Small intestine (tissue), 7 donors: ENCODE measurements at regions not wholly inside any gene's neighbourhood (a gene's known extent, or its start where the extent isn't known, plus 50 kb on each side); places are given as distances from the start of the nearest gene placed in this dataset.
"Not testable (repeated sequence)": the region's sequence is repeated elsewhere in the genome, so short reads cannot be mapped to it uniquely, and the experiment has no call there.

Source experiments
- DNase-seq, 2 donors: peaks; one replicate each; pipeline versions ENCODE4 v3.0.0 to v3.0.0-alpha.2; 2013
- FAIRE-seq: peaks from 2 replicates; lab custom pipeline; 2012; peaks lifted over from hg19 to GRCh38; lab: Jason Lieb, UNC
- H3K27ac ChIP-seq, 3 donors: one replicate each; pipeline ENCODE4 v1.5.1; 2013; ENCODE audit warnings: low read length in 2 of 3, mild to moderate bottlenecking in 2 of 3, control low read depth in 1 of 3, inconsistent platforms in 1 of 3, low read depth in 1 of 3, moderate library complexity in 1 of 3
- H3K27me3 ChIP-seq, 3 donors: one replicate each; pipeline ENCODE4 v1.6.1; 2013; ENCODE audit warnings: low read length in 3 of 3, inconsistent platforms in 1 of 3; ENCODE audit not compliant: control insufficient read depth in 3 of 3, insufficient read depth in 3 of 3
- H3K36me3 ChIP-seq, 3 donors: one replicate each; pipeline ENCODE4 v1.6.1; 2013; ENCODE audit warnings: low read length in 3 of 3, inconsistent platforms in 1 of 3, low read depth in 1 of 3, mild to moderate bottlenecking in 1 of 3, moderate library complexity in 1 of 3; ENCODE audit not compliant: control insufficient read depth in 3 of 3, insufficient read depth in 2 of 3
- H3K4me1 ChIP-seq, 3 donors: one replicate each; pipeline ENCODE4 v1.6.1; 2013; ENCODE audit warnings: low read length in 2 of 3, inconsistent platforms in 1 of 3, low read depth in 1 of 3, mild to moderate bottlenecking in 1 of 3, moderate library complexity in 1 of 3; ENCODE audit not compliant: control insufficient read depth in 3 of 3, insufficient read depth in 2 of 3
- H3K4me3 ChIP-seq, 3 donors: one replicate each; pipeline ENCODE4 v1.5.1; 2013; ENCODE audit warnings: low read length in 3 of 3, control low read depth in 1 of 3, inconsistent platforms in 1 of 3, low read depth in 1 of 3, mild to moderate bottlenecking in 1 of 3, moderate library complexity in 1 of 3
- H3K9me3 ChIP-seq, 2 donors: one replicate each; pipeline ENCODE4 v1.6.1; 2013; ENCODE audit warnings: low read depth in 1 of 2, low read length in 1 of 2; ENCODE audit not compliant: control insufficient read depth in 2 of 2, insufficient read depth in 1 of 2
- WGBS, 3 donors: extraction: QIAGEN DNeasy Blood & Tissue Kit; methylation state at CpG; one replicate each; pipeline ENCODE4 v1.1.7; 2013; 5-methylcytosine and 5-hydroxymethylcytosine counted together
- donor health status: healthy with polysubstance abuse.
- donor health status: control.
- donor health status: control.
- donor health status: Bipolar disorder and iron deficiency.
- donor health status: healthy.

- not testable (repeated sequence) for H3K36me3 ChIP-seq, FAIRE-seq, H3K27me3 ChIP-seq, DNase-seq, H3K4me3 ChIP-seq, H3K4me1 ChIP-seq, H3K9me3 ChIP-seq, H3K27ac ChIP-seq
- 86 to 93% (median 89%) methylated on average over 13 of the region's 13 CpGs for WGBS, 3 donors
Measured at GRCh38 chrX:23458957-23459356, 124.3 kb downstream of the PTCHD1 start.

- H3K4me1 ChIP-seq: no peaks in the 10 kb centered on the region
- H3K36me3 ChIP-seq: no peaks in the 10 kb centered on the region
- no peak overlapping the region for H3K4me3 ChIP-seq
- FAIRE-seq: no peak
- no peaks in the 10 kb centered on the region for H3K27me3 ChIP-seq
- 63 to 79% (median 79%) methylated on average over 3 of the region's 3 CpGs for WGBS, 3 donors
- no peak for DNase-seq
- H3K27ac ChIP-seq: no peak overlapping the region
- H3K9me3 ChIP-seq: peaks cover 0 to 2% of the 10 kb centered on the region in 2 donors
Measured at GRCh38 chrX:23465105-23465791, 130.6 kb downstream of the PTCHD1 start.

- H3K4me1 ChIP-seq: no peaks in the 10 kb centered on the region
- H3K9me3 ChIP-seq: peaks cover 0 to 2% of the 10 kb centered on the region in 2 donors
- no peak for FAIRE-seq
- H3K27ac ChIP-seq: no peak overlapping the region
- H3K27me3 ChIP-seq: no peaks in the 10 kb centered on the region
- no peaks in the 10 kb centered on the region for H3K36me3 ChIP-seq
- 32 to 55% (median 50%) methylated on average over 2 of the region's 2 CpGs for WGBS, 3 donors
- no peak overlapping the region for H3K4me3 ChIP-seq
- no peak for DNase-seq
Measured at GRCh38 chrX:23465985-23466384, 131.3 kb downstream of the PTCHD1 start.

- no peaks in the 10 kb centered on the region for H3K27me3 ChIP-seq
- no peak overlapping the region for H3K27ac ChIP-seq
- no peaks in the 10 kb centered on the region for H3K36me3 ChIP-seq
- H3K9me3 ChIP-seq: no peaks in the 10 kb centered on the region
- no peak overlapping the region for H3K4me3 ChIP-seq
- no peak for FAIRE-seq
- WGBS, 3 donors: 69 to 80% (median 73%) methylated on average over 2 of the region's 2 CpGs
- no peaks in the 10 kb centered on the region for H3K4me1 ChIP-seq
- no peak for DNase-seq
Measured at GRCh38 chrX:23478056-23478455, 143.4 kb downstream of the PTCHD1 start.

GRCh38 chrX:23478561-23478960 lies 143.9 kb downstream of the PTCHD1 start:
- H3K4me1 ChIP-seq: no peaks in the 10 kb centered on the region
- DNase-seq (no peak), FAIRE-seq (no peak)
- H3K27ac ChIP-seq: no peak overlapping the region
- no peaks in the 10 kb centered on the region for H3K36me3 ChIP-seq
- 45 to 52% (median 50%) methylated on average over 3 of the region's 3 CpGs for WGBS, 3 donors
- H3K4me3 ChIP-seq: no peak overlapping the region
- no peaks in the 10 kb centered on the region for H3K27me3 ChIP-seq
- no peaks in the 10 kb centered on the region for H3K9me3 ChIP-seq

- Histone ChIP-seq H3K27ac (no peak overlapping the region), H3K4me3 (no peak overlapping the region), H3K9me3 (no peaks in the 10 kb centered on the region), H3K4me1 (no peaks in the 10 kb centered on the region), H3K36me3 (no peaks in the 10 kb centered on the region), H3K27me3 (no peaks in the 10 kb centered on the region)
- FAIRE-seq (no peak), DNase-seq (no peak)
- 51 to 75% (median 69%) methylated on average over 3 of the region's 3 CpGs for WGBS, 3 donors
Measured at GRCh38 chrX:23482561-23482960, 147.9 kb downstream of the PTCHD1 start.

GRCh38 chrX:23483396-23483795 lies 148.7 kb downstream of the PTCHD1 start:
- Histone ChIP-seq H3K4me3 (no peak overlapping the region), H3K36me3 (no peaks in the 10 kb centered on the region), H3K9me3 (no peaks in the 10 kb centered on the region), H3K27me3 (no peaks in the 10 kb centered on the region), H3K27ac (no peak overlapping the region), H3K4me1 (no peaks in the 10 kb centered on the region)
- DNase-seq (no peak), FAIRE-seq (no peak)
- whole genome bisulfite sequencing, 3 donors: 67 to 80% (median 72%) methylated on average over 3 of the region's 3 CpGs

GRCh38 chrX:23493941-23494374 lies 159.3 kb downstream of the PTCHD1 start:
- Histone ChIP-seq H3K4me3 (no peak overlapping the region), H3K9me3 (peaks cover 0 to 6% of the 10 kb centered on the region in 2 donors), H3K36me3 (no peaks in the 10 kb centered on the region), H3K4me1 (no peaks in the 10 kb centered on the region), H3K27ac (no peak overlapping the region), H3K27me3 (no peaks in the 10 kb centered on the region)
- FAIRE-seq (no peak), DNase-seq (peak in 1 of 2 donors; percentile 46)
- 4 to 23% (median 19%) methylated on average over 3 of the region's 3 CpGs for WGBS, 3 donors

GRCh38 chrX:23494741-23495140 lies 160.1 kb downstream of the PTCHD1 start:
- H3K9me3 ChIP-seq: peaks cover 0 to 6% of the 10 kb centered on the region in 2 donors
- H3K27ac ChIP-seq: no peak overlapping the region
- H3K36me3 ChIP-seq: no peaks in the 10 kb centered on the region
- no peak for DNase-seq
- 86 to 91% (median 90%) methylated on average over 12 of the region's 12 CpGs for WGBS, 3 donors
- no peak for FAIRE-seq
- H3K27me3 ChIP-seq: no peaks in the 10 kb centered on the region
- no peak overlapping the region for H3K4me3 ChIP-seq
- no peaks in the 10 kb centered on the region for H3K4me1 ChIP-seq
